GM12878 (cell line): ENCODE measurements at regions not wholly inside any gene's neighbourhood (a gene's known extent, or its start where the extent isn't known, plus 50 kb on each side); places are given as distances from the start of the nearest gene placed in this dataset.

Experiments used
- ATAC-seq: fragments of 200-7000 bp; cut with Tn5 transposase; 3 replicates; pipeline ENCODE4 v1.9.1; 2020; ENCODE audit warnings: mild to moderate bottlenecking, moderate library complexity
- BruUV-seq: library from RNA; stranded (reverse); fragments of 400-500 nt; replicated peaks from 2 replicates; lab custom pipeline; 2021; lab: Mats Ljungman, UMichigan
- CTCF ChIA-PET: fragments of 300-600 bp; sonication (Branson Sonifier 250); formaldehyde crosslinking; extraction: SDS; loops from one replicate; lab custom pipeline; 2021; ENCODE audit warnings: inconsistent platforms; lab: Yijun Ruan, JAX
- POLR2A ChIA-PET: fragments of 350-600 bp; formaldehyde crosslinking; extraction: SDS; loops from one replicate; lab custom pipeline; 2021; ENCODE audit warnings: inconsistent platforms; lab: Charles Lee
- RAD21 ChIA-PET: fragments of 300-600 bp; sonication (Branson Sonifier 250); formaldehyde crosslinking; loops from one replicate; lab custom pipeline; 2023; ENCODE audit warnings: antibody characterized with exemption; ENCODE audit not compliant: unreplicated experiment; lab: Charles Lee
- SMC1A ChIA-PET: fragments of 300-600 bp; sonication (Branson Sonifier 250); formaldehyde crosslinking; loops from one replicate; lab custom pipeline; 2023; ENCODE audit not compliant: unreplicated experiment, uncharacterized antibody; lab: Charles Lee
- DNase-seq: peaks from one replicate; pipeline ENCODE4 v3.0.0-alpha.2; 2011; ENCODE audit warnings: low read depth, low spot score
- FAIRE-seq: peaks from 3 replicates; lab custom pipeline; 2011; peaks lifted over from hg19 to GRCh38; lab: Jason Lieb, UNC
- H2AFZ ChIP-seq: 2 replicates; pipeline ENCODE4 v1.6.0; 2011; ENCODE audit warnings: low read depth, low read length, control low read depth; ENCODE audit not compliant: control insufficient read depth
- H3K27ac ChIP-seq: 2 replicates; pipeline ENCODE4 v1.5.1; 2011; ENCODE audit warnings: control low read depth; ENCODE audit not compliant: control insufficient read depth, insufficient read depth
- H3K27me3 ChIP-seq, 2 experiments: replicated peaks in 1 of 2; 2 replicates each; pipeline versions ENCODE4 v1.6.0 to v1.6.1; 2011; ENCODE audit warnings: low read length in 1 of 2; ENCODE audit not compliant: control insufficient read depth in 2 of 2, insufficient read depth in 2 of 2
- H3K36me3 ChIP-seq, 2 experiments: 2 replicates each; pipeline ENCODE4 v1.5.1; 2011; ENCODE audit warnings: low read length in 1 of 2; ENCODE audit not compliant: control insufficient read depth in 2 of 2, insufficient read depth in 2 of 2
- H3K4me1 ChIP-seq: 2 replicates; pipeline ENCODE4 v1.6.1; 2011; ENCODE audit warnings: mild to moderate bottlenecking, low read length, moderate library complexity, mixed read lengths; ENCODE audit not compliant: control insufficient read depth, insufficient read depth
- H3K4me2 ChIP-seq: 2 replicates; pipeline ENCODE4 v1.6.0; 2011; ENCODE audit warnings: control low read depth; ENCODE audit not compliant: control insufficient read depth, insufficient read depth
- H3K4me3 ChIP-seq: fragments of 200-600 bp; sonication (generic); 2 replicates; pipeline ENCODE4 v1.5.1; 2016
- H3K79me2 ChIP-seq: 2 replicates; pipeline ENCODE4 v1.6.0; 2011; ENCODE audit warnings: low read length; ENCODE audit not compliant: control insufficient read depth, insufficient read depth
- H3K9ac ChIP-seq: 2 replicates; pipeline ENCODE4 v1.8.0; 2011; ENCODE audit warnings: low read length, control low read depth, mixed read lengths; ENCODE audit not compliant: control insufficient read depth, insufficient read depth
- H3K9me3 ChIP-seq: replicated peaks from 3 replicates; pipeline ENCODE4 v1.5.1; 2011; ENCODE audit warnings: mild to moderate bottlenecking, low read length; ENCODE audit not compliant: control insufficient read depth, insufficient read depth
- H4K20me1 ChIP-seq: 2 replicates; pipeline ENCODE4 v1.6.0; 2011; ENCODE audit not compliant: control insufficient read depth, insufficient read depth
- BCL11A ChIP-seq: IDR thresholded peaks from 2 replicates; pipeline ENCODE4 v1.6.1; 2011; ENCODE audit warnings: low read depth, low read length
- BCLAF1 ChIP-seq: fragments of 450-650 bp; IDR thresholded peaks from 2 replicates; pipeline ENCODE4 v1.6.1; 2017; ENCODE audit warnings: antibody characterized with exemption, mild to moderate bottlenecking, moderate library complexity
- CHD4 ChIP-seq: fragments of 200-600 bp; sonication (generic); IDR thresholded peaks from 2 replicates; pipeline ENCODE4 v1.6.1; 2016; ENCODE audit warnings: mild to moderate bottlenecking
- FOXK2 ChIP-seq: fragments of 450-650 bp; IDR thresholded peaks from 2 replicates; pipeline ENCODE4 v1.6.1; 2017; ENCODE audit warnings: mild to moderate bottlenecking, moderate library complexity
- FOXM1 ChIP-seq: IDR thresholded peaks from 2 replicates; pipeline ENCODE4 v1.6.1; 2012; ENCODE audit warnings: low read depth, mild to moderate bottlenecking, inconsistent platforms, low read length, moderate library complexity
- HDAC2 ChIP-seq: fragments of 200-600 bp; sonication (generic); IDR thresholded peaks from 2 replicates; pipeline ENCODE4 v1.6.1; 2017
- IKZF2 ChIP-seq, 2 experiments: fragments of 450-650 bp; IDR thresholded peaks; 2 replicates each; pipeline ENCODE4 v1.6.1; 2017; ENCODE audit warnings: mild to moderate bottlenecking in 2 of 2, moderate library complexity in 2 of 2
- MTA3 ChIP-seq: IDR thresholded peaks from 2 replicates; pipeline ENCODE4 v1.6.1; 2012; ENCODE audit warnings: low read length, inconsistent platforms, borderline replicate concordance
- MXI1 ChIP-seq: fragments of 150-350 bp; IDR thresholded peaks from 2 replicates; pipeline ENCODE4 v1.6.1; 2011; ENCODE audit warnings: low read depth, mild to moderate bottlenecking, inconsistent platforms, low read length, improper control_type of control experiment
- TCF3 ChIP-seq: IDR thresholded peaks from 2 replicates; pipeline ENCODE4 v1.6.1; 2012; ENCODE audit warnings: low read depth, mild to moderate bottlenecking, low read length, borderline replicate concordance; ENCODE audit not compliant: insufficient read depth
- WGBS: methylation state at CpG from one replicate; pipeline ENCODE4 v1.1.6; 2016; ENCODE audit warnings: low lambda C conversion rate; ENCODE audit not compliant: insufficient replicate concordance, insufficient coverage; ENCODE audit errors: missing lambda C conversion rate; 5-methylcytosine and 5-hydroxymethylcytosine counted together
- in situ Hi-C: fragments of 300-500 bp; cut with MboI; formaldehyde crosslinking; loops from 9 replicates; pipeline ENCODE4 v1.14.3; 2018; ENCODE audit warnings: mixed read lengths
- intact Hi-C: fragments of 100-400 bp; cut with micrococcal nuclease; formaldehyde crosslinking; loops from one replicate; pipeline ENCODE4 v1.14.2; 2022; ENCODE audit not compliant: unreplicated experiment
- TF ChIP-seq, protein P1 (sequence below): fragments of 450-650 bp; IDR thresholded peaks from 2 replicates; pipeline ENCODE4 v1.6.1; 2016; ENCODE audit warnings: mild to moderate bottlenecking
- TF ChIP-seq, protein P2 (sequence below): fragments of 450-650 bp; IDR thresholded peaks from 2 replicates; pipeline ENCODE4 v1.6.1; 2018; ENCODE audit warnings: mild to moderate bottlenecking, low read depth, moderate library complexity; ENCODE audit not compliant: partially characterized antibody
- TF ChIP-seq, protein P3 (sequence below): fragments of 450-650 bp; formaldehyde crosslinking; IDR thresholded peaks from 2 replicates; pipeline ENCODE4 v1.4.0; 2022; ENCODE audit warnings: mild to moderate bottlenecking, moderate library complexity

DNA sequence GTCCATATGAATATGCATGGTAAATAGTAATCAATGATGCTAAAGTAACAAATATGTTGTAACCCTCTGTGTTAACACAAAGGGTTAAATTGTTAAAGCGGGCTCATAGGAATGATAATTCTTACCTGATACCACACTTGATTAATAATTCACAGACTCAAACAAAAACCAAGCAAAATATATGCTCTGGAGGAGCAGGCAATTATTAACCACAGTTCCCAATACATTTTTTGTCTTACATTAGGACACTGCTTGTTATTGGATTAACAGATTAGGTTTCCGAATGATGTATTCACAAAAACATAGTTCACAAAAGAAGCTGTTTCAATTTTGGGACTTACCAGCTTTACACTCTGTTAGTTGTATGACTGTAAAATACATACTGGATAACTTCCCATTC is 300.9 kb upstream of the LRRTM4 start:
- no peak overlapping the region for H2AFZ ChIP-seq
- H3K27me3 ChIP-seq, result no peaks in the 10 kb centered on the region
- H4K20me1 ChIP-seq, result no peaks in the 10 kb centered on the region
- FAIRE-seq (no peak), DNase-seq (no peak), ATAC-seq (no peak)
- WGBS, result 36% methylated on average over 2 of the region's 2 CpGs
- H3K4me2 ChIP-seq, result no peak overlapping the region
- in situ Hi-C loops (no loop called here), intact Hi-C loops (no loop called here)
- no peaks in the 10 kb centered on the region for H3K36me3 ChIP-seq
- no peaks in the 10 kb centered on the region for H3K9me3 ChIP-seq
- H3K27ac ChIP-seq, result no peak overlapping the region
- no peaks in the 10 kb centered on the region for H3K4me1 ChIP-seq
- no peak overlapping the region for H3K9ac ChIP-seq
- CTCF ChIA-PET, result no interaction called here
- no peaks in the 10 kb centered on the region for H3K79me2 ChIP-seq
- BruUV-seq, result no TSS peak
- SMC1A ChIA-PET, result no interaction called here
- no peak overlapping the region for H3K4me3 ChIP-seq
- POLR2A ChIA-PET, result no interaction called here
- RAD21 ChIA-PET, result no interaction called here
- no peak for TF ChIP-seq FOXM1
- no peak for TF ChIP-seq MTA3
- no peak for TF ChIP-seq IKZF2 (IDR thresholded peaks at IDR 0.05)
- TF ChIP-seq, protein P1, sequence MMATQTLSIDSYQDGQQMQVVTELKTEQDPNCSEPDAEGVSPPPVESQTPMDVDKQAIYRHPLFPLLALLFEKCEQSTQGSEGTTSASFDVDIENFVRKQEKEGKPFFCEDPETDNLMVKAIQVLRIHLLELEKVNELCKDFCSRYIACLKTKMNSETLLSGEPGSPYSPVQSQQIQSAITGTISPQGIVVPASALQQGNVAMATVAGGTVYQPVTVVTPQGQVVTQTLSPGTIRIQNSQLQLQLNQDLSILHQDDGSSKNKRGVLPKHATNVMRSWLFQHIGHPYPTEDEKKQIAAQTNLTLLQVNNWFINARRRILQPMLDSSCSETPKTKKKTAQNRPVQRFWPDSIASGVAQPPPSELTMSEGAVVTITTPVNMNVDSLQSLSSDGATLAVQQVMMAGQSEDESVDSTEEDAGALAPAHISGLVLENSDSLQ, result no peak
- TF ChIP-seq HDAC2, result no peak
- TF ChIP-seq, protein P2, sequence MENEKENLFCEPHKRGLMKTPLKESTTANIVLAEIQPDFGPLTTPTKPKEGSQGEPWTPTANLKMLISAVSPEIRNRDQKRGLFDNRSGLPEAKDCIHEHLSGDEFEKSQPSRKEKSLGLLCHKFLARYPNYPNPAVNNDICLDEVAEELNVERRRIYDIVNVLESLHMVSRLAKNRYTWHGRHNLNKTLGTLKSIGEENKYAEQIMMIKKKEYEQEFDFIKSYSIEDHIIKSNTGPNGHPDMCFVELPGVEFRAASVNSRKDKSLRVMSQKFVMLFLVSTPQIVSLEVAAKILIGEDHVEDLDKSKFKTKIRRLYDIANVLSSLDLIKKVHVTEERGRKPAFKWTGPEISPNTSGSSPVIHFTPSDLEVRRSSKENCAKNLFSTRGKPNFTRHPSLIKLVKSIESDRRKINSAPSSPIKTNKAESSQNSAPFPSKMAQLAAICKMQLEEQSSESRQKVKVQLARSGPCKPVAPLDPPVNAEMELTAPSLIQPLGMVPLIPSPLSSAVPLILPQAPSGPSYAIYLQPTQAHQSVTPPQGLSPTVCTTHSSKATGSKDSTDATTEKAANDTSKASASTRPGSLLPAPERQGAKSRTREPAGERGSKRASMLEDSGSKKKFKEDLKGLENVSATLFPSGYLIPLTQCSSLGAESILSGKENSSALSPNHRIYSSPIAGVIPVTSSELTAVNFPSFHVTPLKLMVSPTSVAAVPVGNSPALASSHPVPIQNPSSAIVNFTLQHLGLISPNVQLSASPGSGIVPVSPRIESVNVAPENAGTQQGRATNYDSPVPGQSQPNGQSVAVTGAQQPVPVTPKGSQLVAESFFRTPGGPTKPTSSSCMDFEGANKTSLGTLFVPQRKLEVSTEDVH, result no peak
- no peak for TF ChIP-seq BCLAF1
- no peak for TF ChIP-seq TCF3
- TF ChIP-seq, protein P3, sequence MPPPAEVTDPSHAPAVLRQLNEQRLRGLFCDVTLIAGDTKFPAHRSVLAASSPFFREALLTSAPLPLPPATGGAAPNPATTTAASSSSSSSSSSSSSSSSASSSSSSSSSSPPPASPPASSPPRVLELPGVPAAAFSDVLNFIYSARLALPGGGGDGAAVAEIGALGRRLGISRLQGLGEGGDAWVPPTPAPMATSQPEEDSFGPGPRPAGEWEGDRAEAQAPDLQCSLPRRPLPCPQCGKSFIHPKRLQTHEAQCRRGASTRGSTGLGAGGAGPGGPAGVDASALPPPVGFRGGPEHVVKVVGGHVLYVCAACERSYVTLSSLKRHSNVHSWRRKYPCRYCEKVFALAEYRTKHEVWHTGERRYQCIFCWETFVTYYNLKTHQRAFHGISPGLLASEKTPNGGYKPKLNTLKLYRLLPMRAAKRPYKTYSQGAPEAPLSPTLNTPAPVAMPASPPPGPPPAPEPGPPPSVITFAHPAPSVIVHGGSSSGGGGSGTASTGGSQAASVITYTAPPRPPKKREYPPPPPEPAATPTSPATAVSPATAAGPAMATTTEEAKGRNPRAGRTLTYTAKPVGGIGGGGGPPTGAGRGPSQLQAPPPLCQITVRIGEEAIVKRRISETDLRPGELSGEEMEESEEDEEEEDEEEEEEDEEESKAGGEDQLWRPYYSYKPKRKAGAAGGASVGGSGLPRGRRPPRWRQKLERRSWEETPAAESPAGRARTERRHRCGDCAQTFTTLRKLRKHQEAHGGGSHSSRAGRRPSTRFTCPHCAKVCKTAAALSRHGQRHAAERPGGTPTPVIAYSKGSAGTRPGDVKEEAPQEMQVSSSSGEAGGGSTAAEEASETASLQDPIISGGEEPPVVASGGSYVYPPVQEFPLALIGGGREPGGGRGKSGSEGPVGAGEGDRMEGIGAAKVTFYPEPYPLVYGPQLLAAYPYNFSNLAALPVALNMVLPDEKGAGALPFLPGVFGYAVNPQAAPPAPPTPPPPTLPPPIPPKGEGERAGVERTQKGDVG (CRISPR knock-in tag), result no peak
- no peak for TF ChIP-seq MXI1
- TF ChIP-seq CHD4, result no peak
- no peak for TF ChIP-seq FOXK2
- no peak for TF ChIP-seq BCL11A
